Thyroid gland (tissue), 4 donors: ENCODE measurements at regions not wholly inside any gene's neighbourhood (a gene's known extent, or its start where the extent isn't known, plus 50 kb on each side); places are given as distances from the start of the nearest gene placed in this dataset.
"Not testable (repeated sequence)": the region's sequence is repeated elsewhere in the genome, so short reads cannot be mapped to it uniquely, and the experiment has no call there.

Experiments used
- DNase-seq, 2 donors: peaks; one replicate each; pipeline ENCODE4 v3.0.0-alpha.2; 2019
- H3K27ac ChIP-seq, 3 donors: fragments of 200-600 bp; sonication (generic); 1 replicate in 2 of 3; 2 replicates in 1 of 3; pipeline ENCODE4 v1.5.1; 2016 to 2019; ENCODE audit warnings: mild to moderate bottlenecking in 1 of 3, moderate library complexity in 1 of 3
- H3K27me3 ChIP-seq: fragments of 200-600 bp; sonication (generic); one replicate; pipeline ENCODE4 v1.5.1; 2019
- H3K36me3 ChIP-seq, 2 donors: fragments of 200-600 bp; sonication (generic); one replicate each; pipeline ENCODE4 v1.5.1; 2016 to 2019
- H3K4me1 ChIP-seq, 2 donors: fragments of 200-600 bp; sonication (generic); one replicate each; pipeline ENCODE4 v1.5.1; 2017 to 2019
- H3K4me3 ChIP-seq, 3 donors: fragments of 200-600 bp; sonication (generic); replicated peaks in 1 of 3; 1 replicate in 2 of 3; 2 replicates in 1 of 3; pipeline ENCODE4 v1.5.1; 2016; ENCODE audit warnings: mild to moderate bottlenecking in 1 of 3
- H3K9me3 ChIP-seq: fragments of 200-600 bp; sonication (generic); one replicate; pipeline ENCODE4 v1.5.1; 2017
- CTCF ChIP-seq, 6 experiments: fragments of 200-600 bp in 3 of 6; fragments of 450-650 bp in 3 of 6; sonication (generic) in 3 of 6; IDR thresholded peaks; one replicate each; pipeline ENCODE4 v1.5.1; 2016 to 2019; ENCODE audit warnings: antibody characterized with exemption in 6 of 6, mild to moderate bottlenecking in 2 of 6, inconsistent platforms in 1 of 6, moderate library complexity in 1 of 6
- POLR2A ChIP-seq, 2 donors: fragments of 450-650 bp; IDR thresholded peaks; one replicate each; pipeline ENCODE4 v1.6.1; 2017; ENCODE audit warnings: antibody characterized with exemption in 2 of 2, mild to moderate bottlenecking in 2 of 2, moderate library complexity in 1 of 2
- WGBS, 2 donors: methylation state at CpG; one replicate each; pipeline ENCODE4 v1.1.5; 2017; 5-methylcytosine and 5-hydroxymethylcytosine counted together
- intact Hi-C: fragments of 100-400 bp; cut with DNase I; formaldehyde crosslinking; loops from one replicate; pipeline ENCODE4 v1.15.1; 2023

- 100% methylated on average over 19 of the region's 27 CpGs; no CpG with 5 or more reads in 1 of the 2 donors for WGBS, 2 donors
- intact Hi-C loops, H3K9me3 ChIP-seq, DNase-seq, H3K27ac ChIP-seq, H3K27me3 ChIP-seq, H3K4me3 ChIP-seq, H3K4me1 ChIP-seq: not testable (repeated sequence)
- peaks cover 32 to 42% of the 10 kb centered on the region in 2 donors for H3K36me3 ChIP-seq
Observed at GRCh38 chr7:149553991-149554390, 56.4 kb upstream of the ZNF746 start.

GRCh38 chr7:149552799-149553198 lies 55.2 kb upstream of the ZNF746 start:
- DNase-seq, result no peak
- H3K27ac ChIP-seq, result no peak overlapping the region
- intact Hi-C loops, result no loop called here
- H3K36me3 ChIP-seq, result peaks cover 38 to 50% of the 10 kb centered on the region in 2 donors
- no peaks in the 10 kb centered on the region for H3K4me1 ChIP-seq
- H3K27me3 ChIP-seq, result no peaks in the 10 kb centered on the region
- H3K4me3 ChIP-seq, result no peak overlapping the region
- H3K9me3 ChIP-seq, result no peaks in the 10 kb centered on the region
- TF ChIP-seq POLR2A (IDR thresholded peaks at IDR 0.05), result no peak
- TF ChIP-seq CTCF (IDR thresholded peaks at IDR 0.05), result no peak
- WGBS, 2 donors, result 84 to 86% methylated on average over 3 of the region's 3 CpGs
